ENCODE measurements at regions not wholly inside any gene's neighbourhood (a gene's known extent, or its start where the extent isn't known, plus 50 kb on each side); places are given as distances from the start of the nearest gene placed in this dataset.

GRCh38 chr1:93028542-93028941 lies 50.5 kb upstream of the MTF2 start:
- TF ChIP-seq USF2 (IDR thresholded peaks at IDR 0.05) (no peak), NPAS2 (CRISPR knock-in tag; IDR thresholded peaks at IDR 0.05; ENCODE audit: borderline replicate concordance) (no peak), PHF8 (IDR thresholded peaks at IDR 0.05; ENCODE audit: borderline replicate concordance, low read depth) (no peak), HMGXB4 (CRISPR knock-in tag; IDR thresholded peaks at IDR 0.05; ENCODE audit: borderline replicate concordance) (no peak), CBX8 (IDR thresholded peaks at IDR 0.05) (no peak), RARB (CRISPR knock-in tag; IDR thresholded peaks at IDR 0.05) (no peak), TFCP2L1 (CRISPR knock-in tag; IDR thresholded peaks at IDR 0.05) (no peak), ZFP36 (IDR thresholded peaks at IDR 0.05; ENCODE audit: borderline replicate concordance, partially characterized antibody) (no peak), SREBF2 (IDR thresholded peaks at IDR 0.05) (no peak), MAX (IDR thresholded peaks at IDR 0.05) (no peak), ELK1 (IDR thresholded peaks at IDR 0.05; ENCODE audit: low read depth, low read length) (no peak), TP53 (CRISPR knock-in tag; IDR thresholded peaks at IDR 0.05) (no peak), RCOR1 (IDR thresholded peaks at IDR 0.05; ENCODE audit: low read depth, low read length) (no peak), CEBPB (IDR thresholded peaks at IDR 0.05) (no peak), MYC (IDR thresholded peaks at IDR 0.05; ENCODE audit: borderline replicate concordance, low read length) (no peak), JUN (IDR thresholded peaks at IDR 0.05) (no peak)
- TF ChIP-seq, protein P1, sequence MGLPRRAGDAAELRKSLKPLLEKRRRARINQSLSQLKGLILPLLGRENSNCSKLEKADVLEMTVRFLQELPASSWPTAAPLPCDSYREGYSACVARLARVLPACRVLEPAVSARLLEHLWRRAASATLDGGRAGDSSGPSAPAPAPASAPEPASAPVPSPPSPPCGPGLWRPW (IDR thresholded peaks at IDR 0.05): no peak
- Histone ChIP-seq H3K4me1 (no peaks in the 10 kb centered on the region), H3K4me3 (no peak overlapping the region), H3K9me3 (no peaks in the 10 kb centered on the region), H3K4me2 (no peak overlapping the region), H3K27ac (no peak overlapping the region)
- ATAC-seq (no peak), DNase-seq (ENCODE audit: low read depth in 1 of 2, low spot score in 1 of 2) (no peak), FAIRE-seq (no peak)
- CTCF ChIA-PET: no interaction called here
- WGBS (ENCODE audit: missing lambda C conversion rate): 8% methylated on average over 4 of the region's 4 CpGs
- POLR2A ChIA-PET: no interaction called here

Small RNAs in the stretch of these regions (small RNA-seq; reads per million reads assigned to genes)
- gene RF00019: 0 reads per million in 6 experiments
- gene RN7SKP123: 0 reads per million in 6 experiments

Data from A549 (cell line).